ENCODE measurements at regions not wholly inside any gene's neighbourhood (a gene's known extent, or its start where the extent isn't known, plus 50 kb on each side); places are given as distances from the start of the nearest gene placed in this dataset.

DNA sequence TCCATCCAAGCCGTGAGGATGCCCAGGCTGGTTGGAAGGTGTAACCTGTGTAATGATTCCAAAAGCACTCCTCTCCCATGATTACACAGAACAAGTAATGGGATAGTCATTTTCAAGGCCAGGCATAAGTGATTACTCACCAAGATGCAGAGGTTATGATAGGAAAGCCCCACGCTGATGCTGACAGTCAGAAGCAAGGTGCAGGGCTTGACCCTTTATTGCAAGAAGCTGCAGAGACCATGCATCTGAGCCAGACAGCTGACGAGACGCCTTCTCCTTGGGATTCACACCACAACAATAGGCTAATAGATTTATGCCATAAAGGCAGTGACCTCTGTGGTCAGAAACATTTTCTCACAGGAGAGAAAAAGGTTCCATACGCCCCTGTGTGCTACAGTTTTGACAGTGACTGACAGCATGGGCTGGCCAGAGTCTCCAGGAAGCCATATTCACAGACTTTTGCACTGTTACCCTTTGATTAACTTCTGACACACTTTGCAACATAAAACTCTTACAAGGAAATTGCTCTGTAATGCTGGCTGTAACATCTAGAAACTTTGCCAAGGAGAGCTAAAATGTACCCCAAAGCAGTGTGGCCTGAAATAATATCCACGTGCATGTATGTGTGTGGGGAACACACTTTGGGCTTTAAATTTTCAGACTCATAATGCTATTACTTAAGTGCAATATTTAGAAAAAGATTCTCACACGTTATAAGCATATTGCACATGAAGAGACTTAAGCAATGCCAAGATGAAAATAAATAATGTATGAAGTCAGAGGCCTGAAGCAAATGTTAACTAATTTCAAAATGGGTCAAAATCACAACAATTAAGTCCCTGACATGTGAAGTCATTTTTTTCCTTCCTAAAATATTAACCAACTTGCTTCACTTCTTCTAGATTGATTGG, 1079.0 kb upstream of the TENM4 start:
- Histone ChIP-seq H4K91ac (ENCODE audit: insufficient read length, low read depth, low read length) (no peak overlapping the region), H3K79me1 (ENCODE audit: insufficient read depth, low read depth, low read length, poor library complexity, severe bottlenecking) (no peaks in the 10 kb centered on the region), H3K56ac (ENCODE audit: insufficient read length, low read depth, low read length) (no peak overlapping the region), H2BK20ac (ENCODE audit: low read depth, low read length, poor library complexity, severe bottlenecking) (no peak overlapping the region), H4K5ac (ENCODE audit: insufficient read length, low read depth, low read length) (no peak overlapping the region), H2BK120ac (ENCODE audit: low read depth, low read length, poor library complexity, severe bottlenecking) (no peak overlapping the region), H3K14ac (ENCODE audit: insufficient read depth, low read length) (no peak overlapping the region), H3K23me2 (ENCODE audit: insufficient read length, low read depth, low read length, poor library complexity, severe bottlenecking) (no peaks in the 10 kb centered on the region), H2BK15ac (ENCODE audit: low read depth, low read length) (no peak overlapping the region), H3K79me2 (ENCODE audit: insufficient read depth, low read length) (no peaks in the 10 kb centered on the region), H2BK12ac (ENCODE audit: insufficient read length, low read depth, low read length) (no peak overlapping the region), H3K27me3 (ENCODE audit: insufficient read depth, low read length) (no peaks in the 10 kb centered on the region), H2AFZ (ENCODE audit: low read length) (no peak overlapping the region), H3K27ac (ENCODE audit: insufficient read length, low read depth, low read length) (no peak overlapping the region), H4K20me1 (ENCODE audit: control insufficient read depth, insufficient read depth, insufficient read length) (no peaks in the 10 kb centered on the region), H3K4ac (ENCODE audit: low read depth, low read length) (no peak overlapping the region), H3K23ac (ENCODE audit: insufficient read length, low read depth, low read length) (no peak overlapping the region), H3K9ac (ENCODE audit: extremely low read depth, insufficient read length, low read length) (no peak overlapping the region), H2AK5ac (ENCODE audit: insufficient read length, low read length) (no peak overlapping the region), H2BK5ac (ENCODE audit: insufficient read length, low read length) (no peak overlapping the region), H3K18ac (ENCODE audit: insufficient read length, low read depth, low read length) (no peak overlapping the region), H3K9me3 (ENCODE audit: control insufficient read depth, low read depth, low read length) (no peaks in the 10 kb centered on the region), H4K8ac (replicated peaks; ENCODE audit: insufficient read length, low read depth, low read length) (no peak overlapping the region), H3K4me2 (ENCODE audit: insufficient read depth, insufficient read length, low read length) (no peak overlapping the region), H3T11ph (ENCODE audit: low read length) (no peak overlapping the region), H3K4me1 (ENCODE audit: insufficient read depth, low read length) (no peaks in the 10 kb centered on the region; the same call in 1 of the 2 replicates)
- no peak overlapping the region for H3K27ac Mint-ChIP-seq
- no peak overlapping the region for H3K4me3 Mint-ChIP-seq
- no CpG with 5 or more reads among the region's 7 CpGs for WGBS (ENCODE audit: extremely low coverage, insufficient read length, low lambda C conversion rate)
- no peak for DNase-seq
- no peaks in the 10 kb centered on the region for H3K4me1 Mint-ChIP-seq
- H3K27me3 Mint-ChIP-seq (ENCODE audit: low read depth), result no peaks in the 10 kb centered on the region
- no peaks in the 10 kb centered on the region; a peak in 1 of 5 replicates for H3K9me3 Mint-ChIP-seq
- H3K36me3 Mint-ChIP-seq (ENCODE audit: insufficient read depth in 1 of 3, low read depth in 3 of 3), result peaks cover 0 to 2% (median 0%) of the 10 kb centered on the region in 3 experiments; a peak in 2 of 7 replicates
- TF ChIP-seq, protein P1, sequence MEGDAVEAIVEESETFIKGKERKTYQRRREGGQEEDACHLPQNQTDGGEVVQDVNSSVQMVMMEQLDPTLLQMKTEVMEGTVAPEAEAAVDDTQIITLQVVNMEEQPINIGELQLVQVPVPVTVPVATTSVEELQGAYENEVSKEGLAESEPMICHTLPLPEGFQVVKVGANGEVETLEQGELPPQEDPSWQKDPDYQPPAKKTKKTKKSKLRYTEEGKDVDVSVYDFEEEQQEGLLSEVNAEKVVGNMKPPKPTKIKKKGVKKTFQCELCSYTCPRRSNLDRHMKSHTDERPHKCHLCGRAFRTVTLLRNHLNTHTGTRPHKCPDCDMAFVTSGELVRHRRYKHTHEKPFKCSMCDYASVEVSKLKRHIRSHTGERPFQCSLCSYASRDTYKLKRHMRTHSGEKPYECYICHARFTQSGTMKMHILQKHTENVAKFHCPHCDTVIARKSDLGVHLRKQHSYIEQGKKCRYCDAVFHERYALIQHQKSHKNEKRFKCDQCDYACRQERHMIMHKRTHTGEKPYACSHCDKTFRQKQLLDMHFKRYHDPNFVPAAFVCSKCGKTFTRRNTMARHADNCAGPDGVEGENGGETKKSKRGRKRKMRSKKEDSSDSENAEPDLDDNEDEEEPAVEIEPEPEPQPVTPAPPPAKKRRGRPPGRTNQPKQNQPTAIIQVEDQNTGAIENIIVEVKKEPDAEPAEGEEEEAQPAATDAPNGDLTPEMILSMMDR (conservative IDR thresholded peaks at IDR 0.05), result no peak

Measured in H9 (cell line).